ENCODE measurements at regions not wholly inside any gene's neighbourhood (a gene's known extent, or its start where the extent isn't known, plus 50 kb on each side); places are given as distances from the start of the nearest gene placed in this dataset.

- TF ChIP-seq CTCF (IDR thresholded peaks at IDR 0.05) (no peak), POLR2A (IDR thresholded peaks at IDR 0.05) (no peak), POLR2AphosphoS5 (IDR thresholded peaks at IDR 0.05) (no peak)
Measured at GRCh38 chr5:34511481-34511880, 144.6 kb upstream of the RAI14 start.

Measured in suprapubic skin (tissue), 4 donors.